ENCODE measurements at regions not wholly inside any gene's neighbourhood (a gene's known extent, or its start where the extent isn't known, plus 50 kb on each side); places are given as distances from the start of the nearest gene placed in this dataset.

- no peak overlapping the region for H3K4me3 Mint-ChIP-seq
- no peaks in the 10 kb centered on the region for H3K4me1 Mint-ChIP-seq (ENCODE audit: low read depth)
- ATAC-seq (no peak), DNase-seq (no peak)
- no peaks in the 10 kb centered on the region for H3K27me3 Mint-ChIP-seq (ENCODE audit: low read depth)
- no peaks in the 10 kb centered on the region for H3K36me3 Mint-ChIP-seq (ENCODE audit: insufficient read depth)
- H3K9me3 Mint-ChIP-seq: no peaks in the 10 kb centered on the region
Observed at GRCh38 chr1:208628022-208628914, 384.1 kb upstream of the PLXNA2 start.

- DNase-seq: no peak
- no peak overlapping the region for H3K4me3 Mint-ChIP-seq
- H3K36me3 Mint-ChIP-seq (ENCODE audit: insufficient read depth): no peaks in the 10 kb centered on the region
- H3K4me1 Mint-ChIP-seq (ENCODE audit: low read depth): no peaks in the 10 kb centered on the region
- no peak for ATAC-seq
- no peaks in the 10 kb centered on the region for H3K9me3 Mint-ChIP-seq
- no peaks in the 10 kb centered on the region for H3K27me3 Mint-ChIP-seq (ENCODE audit: low read depth)
Observed at GRCh38 chr1:208631092-208631491, 386.9 kb upstream of the PLXNA2 start.

- H3K4me3 Mint-ChIP-seq: no peak overlapping the region
- DNase-seq (no peak), ATAC-seq (no peak)
- no peaks in the 10 kb centered on the region for H3K36me3 Mint-ChIP-seq (ENCODE audit: insufficient read depth)
- no peaks in the 10 kb centered on the region for H3K9me3 Mint-ChIP-seq
- no peaks in the 10 kb centered on the region for H3K27me3 Mint-ChIP-seq (ENCODE audit: low read depth)
- no peaks in the 10 kb centered on the region for H3K4me1 Mint-ChIP-seq (ENCODE audit: low read depth)
Observed at GRCh38 chr1:208631506-208631905, 387.3 kb upstream of the PLXNA2 start.

GRCh38 chr1:208634346-208635140 lies 390.4 kb upstream of the PLXNA2 start:
- Mint-ChIP-seq H3K9me3 (no peaks in the 10 kb centered on the region), H3K4me1 (ENCODE audit: low read depth) (no peaks in the 10 kb centered on the region), H3K4me3 (no peak overlapping the region), H3K27me3 (ENCODE audit: low read depth) (peaks cover 2% of the 10 kb centered on the region), H3K36me3 (ENCODE audit: insufficient read depth) (no peaks in the 10 kb centered on the region)
- no peak for ATAC-seq
- DNase-seq: no peak

GRCh38 chr1:208637181-208637580 lies 393.0 kb upstream of the PLXNA2 start:
- Mint-ChIP-seq H3K9me3 (no peaks in the 10 kb centered on the region), H3K4me3 (no peak overlapping the region), H3K4me1 (ENCODE audit: low read depth) (no peaks in the 10 kb centered on the region), H3K27me3 (ENCODE audit: low read depth) (peaks cover 4% of the 10 kb centered on the region), H3K36me3 (ENCODE audit: insufficient read depth) (no peaks in the 10 kb centered on the region)
- ATAC-seq: no peak
- DNase-seq: no peak

GRCh38 chr1:208639382-208639781 lies 395.2 kb upstream of the PLXNA2 start:
- H3K4me1 Mint-ChIP-seq (ENCODE audit: low read depth): no peaks in the 10 kb centered on the region
- ATAC-seq (no peak), DNase-seq (no peak)
- no peaks in the 10 kb centered on the region for H3K36me3 Mint-ChIP-seq (ENCODE audit: insufficient read depth)
- H3K4me3 Mint-ChIP-seq: no peak overlapping the region
- H3K27me3 Mint-ChIP-seq (ENCODE audit: low read depth): peaks cover 9% of the 10 kb centered on the region
- no peaks in the 10 kb centered on the region for H3K9me3 Mint-ChIP-seq

- ATAC-seq (no peak), DNase-seq (no peak)
- Mint-ChIP-seq H3K9me3 (no peaks in the 10 kb centered on the region), H3K4me1 (ENCODE audit: low read depth) (no peaks in the 10 kb centered on the region), H3K36me3 (ENCODE audit: insufficient read depth) (no peaks in the 10 kb centered on the region), H3K4me3 (no peak overlapping the region), H3K27me3 (ENCODE audit: low read depth) (peaks cover 9% of the 10 kb centered on the region)
Observed at GRCh38 chr1:208640295-208640694, 396.1 kb upstream of the PLXNA2 start.

- Mint-ChIP-seq H3K9me3 (no peaks in the 10 kb centered on the region), H3K4me1 (ENCODE audit: low read depth) (no peaks in the 10 kb centered on the region), H3K27me3 (ENCODE audit: low read depth) (peaks cover 9% of the 10 kb centered on the region), H3K36me3 (ENCODE audit: insufficient read depth) (no peaks in the 10 kb centered on the region), H3K4me3 (no peak overlapping the region)
- DNase-seq: no peak
- no peak for ATAC-seq
Observed at GRCh38 chr1:208641579-208642280, 397.5 kb upstream of the PLXNA2 start.

- no peak overlapping the region for H3K4me3 Mint-ChIP-seq
- no peaks in the 10 kb centered on the region for H3K36me3 Mint-ChIP-seq (ENCODE audit: insufficient read depth)
- no peak for ATAC-seq
- no peaks in the 10 kb centered on the region for H3K9me3 Mint-ChIP-seq
- no peaks in the 10 kb centered on the region for H3K4me1 Mint-ChIP-seq (ENCODE audit: low read depth)
- DNase-seq: no peak
- peaks cover 12% of the 10 kb centered on the region for H3K27me3 Mint-ChIP-seq (ENCODE audit: low read depth)
Observed at GRCh38 chr1:208643005-208643597, 398.9 kb upstream of the PLXNA2 start.

GRCh38 chr1:208644401-208645160 lies 400.4 kb upstream of the PLXNA2 start:
- H3K36me3 Mint-ChIP-seq (ENCODE audit: insufficient read depth): no peaks in the 10 kb centered on the region
- no peak for DNase-seq
- peaks cover 20% of the 10 kb centered on the region for H3K27me3 Mint-ChIP-seq (ENCODE audit: low read depth)
- no peak overlapping the region for H3K4me3 Mint-ChIP-seq
- no peak for ATAC-seq
- no peaks in the 10 kb centered on the region for H3K4me1 Mint-ChIP-seq (ENCODE audit: low read depth)
- no peaks in the 10 kb centered on the region for H3K9me3 Mint-ChIP-seq

GRCh38 chr1:208646431-208646830 lies 402.2 kb upstream of the PLXNA2 start:
- DNase-seq (no peak), ATAC-seq (no peak)
- Mint-ChIP-seq H3K36me3 (ENCODE audit: insufficient read depth) (no peaks in the 10 kb centered on the region), H3K27me3 (ENCODE audit: low read depth) (peaks cover 22% of the 10 kb centered on the region), H3K9me3 (no peaks in the 10 kb centered on the region), H3K4me1 (ENCODE audit: low read depth) (no peaks in the 10 kb centered on the region), H3K4me3 (no peak overlapping the region)

GRCh38 chr1:208648146-208648545 lies 404.0 kb upstream of the PLXNA2 start:
- Mint-ChIP-seq H3K4me3 (no peak overlapping the region), H3K4me1 (ENCODE audit: low read depth) (no peaks in the 10 kb centered on the region)

GRCh38 chr1:208652296-208653160 lies 408.3 kb upstream of the PLXNA2 start:
- no peaks in the 10 kb centered on the region for H3K36me3 Mint-ChIP-seq (ENCODE audit: insufficient read depth)
- H3K4me1 Mint-ChIP-seq (ENCODE audit: low read depth): no peaks in the 10 kb centered on the region
- ATAC-seq (no peak), DNase-seq (no peak)
- H3K27me3 Mint-ChIP-seq (ENCODE audit: low read depth): peaks cover 33% of the 10 kb centered on the region
- H3K9me3 Mint-ChIP-seq: no peaks in the 10 kb centered on the region
- H3K4me3 Mint-ChIP-seq: no peak overlapping the region

More at GRCh38 chr1:208648146-208648545, 404.0 kb upstream of the PLXNA2 start:
- Mint-ChIP-seq H3K36me3 (ENCODE audit: insufficient read depth) (no peaks in the 10 kb centered on the region), H3K9me3 (no peaks in the 10 kb centered on the region), H3K27me3 (ENCODE audit: low read depth) (peaks cover 29% of the 10 kb centered on the region)
- ATAC-seq (no peak), DNase-seq (no peak)

Data from activated T-cell treated with anti-CD3 and anti-CD28 coated beads, Interleukin-2, amount 50 U/mL, for 4 hours (primary cell).